Gastroesophageal sphincter (tissue), 4 donors: ENCODE measurements at regions not wholly inside any gene's neighbourhood (a gene's known extent, or its start where the extent isn't known, plus 50 kb on each side); places are given as distances from the start of the nearest gene placed in this dataset.
"Not testable (repeated sequence)": the region's sequence is repeated elsewhere in the genome, so short reads cannot be mapped to it uniquely, and the experiment has no call there.

Experiments
- ATAC-seq: fragments of 150-250 bp; one replicate; pipeline ENCODE4 v1.9.1; 2016; ENCODE audit warnings: mild to moderate bottlenecking, moderate library complexity
- H3K27ac ChIP-seq, 4 donors: fragments of 200-600 bp; sonication (generic) in 3 of 4; 1 replicate in 3 of 4; 2 replicates in 1 of 4; pipeline ENCODE4 v1.5.1; 2016 to 2019
- H3K27me3 ChIP-seq: fragments of 200-600 bp; sonication (generic); one replicate; pipeline ENCODE4 v1.5.1; 2019
- H3K36me3 ChIP-seq, 2 donors: fragments of 200-600 bp; sonication (generic); one replicate each; pipeline ENCODE4 v1.5.1; 2019; ENCODE audit warnings: control low read depth in 1 of 2
- H3K4me1 ChIP-seq, 3 donors: fragments of 200-600 bp; sonication (generic); 1 replicate in 2 of 3; 2 replicates in 1 of 3; pipeline ENCODE4 v1.5.1; 2016 to 2019; ENCODE audit warnings: control low read depth in 2 of 3
- H3K4me3 ChIP-seq, 2 donors: fragments of 200-600 bp; sonication (generic); one replicate each; pipeline ENCODE4 v1.5.1; 2019; ENCODE audit warnings: mild to moderate bottlenecking in 1 of 2, moderate library complexity in 1 of 2
- H3K9me3 ChIP-seq, 3 donors: fragments of 200-600 bp; sonication (generic); one replicate each; pipeline ENCODE4 v1.5.1; 2017 to 2019; ENCODE audit warnings: control low read depth in 2 of 3
- CTCF ChIP-seq, 4 experiments: fragments of 200-600 bp in 2 of 4; fragments of 450-650 bp in 2 of 4; sonication (generic) in 1 of 4; IDR thresholded peaks; one replicate each; pipeline ENCODE4 v1.5.1; 2017 to 2019; ENCODE audit warnings: antibody characterized with exemption in 4 of 4, mild to moderate bottlenecking in 2 of 4, moderate library complexity in 2 of 4
- EP300 ChIP-seq: sonication (generic); formaldehyde crosslinking; IDR thresholded peaks from one replicate; pipeline ENCODE4 v1.6.1; 2017; ENCODE audit warnings: antibody characterized with exemption, mild to moderate bottlenecking
- POLR2A ChIP-seq, 2 donors: fragments of 450-650 bp; IDR thresholded peaks; one replicate each; pipeline ENCODE4 v1.6.1; 2017; ENCODE audit warnings: antibody characterized with exemption in 2 of 2, mild to moderate bottlenecking in 2 of 2, moderate library complexity in 1 of 2
- POLR2AphosphoS5 ChIP-seq: sonication (generic); formaldehyde crosslinking; IDR thresholded peaks from one replicate; pipeline ENCODE4 v1.6.1; 2017; ENCODE audit warnings: antibody characterized with exemption
- WGBS, 2 donors: methylation state at CpG; one replicate each; pipeline ENCODE4 v1.1.5; 2018; ENCODE audit warnings: low coverage in 1 of 2; 5-methylcytosine and 5-hydroxymethylcytosine counted together

- no peak for ATAC-seq
- no peaks in the 10 kb centered on the region for H3K9me3 ChIP-seq
- TF ChIP-seq POLR2A (IDR thresholded peaks at IDR 0.05) (no peak), CTCF (IDR thresholded peaks at IDR 0.05) (no peak), EP300 (no peak), POLR2AphosphoS5 (no peak)
- no peak overlapping the region for H3K27ac ChIP-seq
- no peaks in the 10 kb centered on the region for H3K36me3 ChIP-seq
- H3K4me1 ChIP-seq, result no peaks in the 10 kb centered on the region
- WGBS, 2 donors, result 53 to 66% methylated on average over 3 to 4 of the region's 4 CpGs
- H3K27me3 ChIP-seq, result no peaks in the 10 kb centered on the region
- no peak overlapping the region for H3K4me3 ChIP-seq
These were observed 724.5 kb upstream of the CNTN5 start for GRCh38 chr11:98296091-98296880.

GRCh38 chr11:98300719-98301118, 720.0 kb upstream of the CNTN5 start:
- no peak overlapping the region for H3K27ac ChIP-seq
- TF ChIP-seq POLR2A (IDR thresholded peaks at IDR 0.05), result no peak
- TF ChIP-seq CTCF (IDR thresholded peaks at IDR 0.05), result no peak
- TF ChIP-seq EP300, result no peak
- TF ChIP-seq POLR2AphosphoS5, result no peak
- H3K27me3 ChIP-seq, result no peaks in the 10 kb centered on the region
- H3K36me3 ChIP-seq, result no peaks in the 10 kb centered on the region
- WGBS, 2 donors, result 56 to 69% methylated on average over 3 of the region's 3 CpGs
- no peak for ATAC-seq
- H3K4me1 ChIP-seq, result no peaks in the 10 kb centered on the region
- H3K9me3 ChIP-seq, result no peaks in the 10 kb centered on the region
- no peak overlapping the region for H3K4me3 ChIP-seq

GRCh38 chr11:98307827-98308491, 712.8 kb upstream of the CNTN5 start:
- Histone ChIP-seq H3K4me1 (no peaks in the 10 kb centered on the region), H3K9me3 (no peaks in the 10 kb centered on the region), H3K27me3 (no peaks in the 10 kb centered on the region), H3K27ac (no peak overlapping the region), H3K36me3 (no peaks in the 10 kb centered on the region), H3K4me3 (no peak overlapping the region)
- no peak for TF ChIP-seq POLR2AphosphoS5
- no peak for TF ChIP-seq CTCF (IDR thresholded peaks at IDR 0.05)
- no peak for TF ChIP-seq POLR2A (IDR thresholded peaks at IDR 0.05)
- TF ChIP-seq EP300, result no peak
- no peak for ATAC-seq
- whole genome bisulfite sequencing, 2 donors, result 86 to 100% methylated on average over 1 of the region's 1 CpG

DNA sequence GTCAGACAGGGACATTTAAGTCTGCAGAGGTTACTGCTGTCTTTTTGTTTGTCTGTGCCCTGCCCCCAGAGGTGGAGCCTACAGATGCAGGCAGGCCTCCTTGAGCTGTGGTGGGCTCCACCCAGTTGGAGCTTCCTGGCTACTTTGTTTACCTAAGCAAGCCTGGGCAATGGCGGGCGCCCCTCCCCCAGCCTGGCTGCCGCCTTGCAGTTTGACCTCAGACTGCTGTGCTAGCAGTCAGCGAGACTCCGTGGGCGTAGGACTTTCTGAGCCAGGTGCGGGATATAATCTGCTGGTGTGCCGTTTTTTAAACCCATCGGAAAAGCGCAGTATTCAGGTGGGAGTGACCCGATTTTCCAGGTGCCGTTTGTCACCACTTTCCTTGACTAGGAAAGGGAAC, 690.4 kb upstream of the CNTN5 start:
- not testable (repeated sequence) for ATAC-seq, H3K27me3 ChIP-seq, H3K4me1 ChIP-seq, H3K9me3 ChIP-seq, H3K27ac ChIP-seq, H3K36me3 ChIP-seq, H3K4me3 ChIP-seq
- WGBS, 2 donors, result 50 to 79% methylated on average over 2 to 6 of the region's 12 CpGs

- Histone ChIP-seq H3K27ac (no peak overlapping the region), H3K4me3 (no peak overlapping the region), H3K36me3 (no peaks in the 10 kb centered on the region), H3K4me1 (no peaks in the 10 kb centered on the region), H3K27me3 (no peaks in the 10 kb centered on the region), H3K9me3 (no peaks in the 10 kb centered on the region)
- no peak for ATAC-seq
- no peak for TF ChIP-seq POLR2AphosphoS5
- TF ChIP-seq EP300, result no peak
- no peak for TF ChIP-seq CTCF (IDR thresholded peaks at IDR 0.05)
- no peak for TF ChIP-seq POLR2A (IDR thresholded peaks at IDR 0.05)
- 81 to 83% methylated on average over 4 of the region's 4 CpGs for WGBS, 2 donors
These were observed 662.2 kb upstream of the CNTN5 start for GRCh38 chr11:98358551-98358950.
